ENCODE measurements at regions not wholly inside any gene's neighbourhood (a gene's known extent, or its start where the extent isn't known, plus 50 kb on each side); places are given as distances from the start of the nearest gene placed in this dataset.

GRCh38 chr5:175181331-175181730 is 262.7 kb downstream of the DRD1 start:
- H3K9me3 ChIP-seq = no peaks in the 10 kb centered on the region
- H3K27ac ChIP-seq = no peak overlapping the region
- ATAC-seq (no peak), DNase-seq (no peak)
- 84% methylated on average over 3 of the region's 3 CpGs for WGBS (ENCODE audit: insufficient coverage, low coverage, low lambda C conversion rate, missing lambda C conversion rate)
- no peak overlapping the region for H3K4me3 ChIP-seq
- TF ChIP-seq, protein P1, sequence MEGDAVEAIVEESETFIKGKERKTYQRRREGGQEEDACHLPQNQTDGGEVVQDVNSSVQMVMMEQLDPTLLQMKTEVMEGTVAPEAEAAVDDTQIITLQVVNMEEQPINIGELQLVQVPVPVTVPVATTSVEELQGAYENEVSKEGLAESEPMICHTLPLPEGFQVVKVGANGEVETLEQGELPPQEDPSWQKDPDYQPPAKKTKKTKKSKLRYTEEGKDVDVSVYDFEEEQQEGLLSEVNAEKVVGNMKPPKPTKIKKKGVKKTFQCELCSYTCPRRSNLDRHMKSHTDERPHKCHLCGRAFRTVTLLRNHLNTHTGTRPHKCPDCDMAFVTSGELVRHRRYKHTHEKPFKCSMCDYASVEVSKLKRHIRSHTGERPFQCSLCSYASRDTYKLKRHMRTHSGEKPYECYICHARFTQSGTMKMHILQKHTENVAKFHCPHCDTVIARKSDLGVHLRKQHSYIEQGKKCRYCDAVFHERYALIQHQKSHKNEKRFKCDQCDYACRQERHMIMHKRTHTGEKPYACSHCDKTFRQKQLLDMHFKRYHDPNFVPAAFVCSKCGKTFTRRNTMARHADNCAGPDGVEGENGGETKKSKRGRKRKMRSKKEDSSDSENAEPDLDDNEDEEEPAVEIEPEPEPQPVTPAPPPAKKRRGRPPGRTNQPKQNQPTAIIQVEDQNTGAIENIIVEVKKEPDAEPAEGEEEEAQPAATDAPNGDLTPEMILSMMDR (IDR thresholded peaks at IDR 0.05) = no peak
- TF ChIP-seq POLR2A (IDR thresholded peaks at IDR 0.05) = no peak
- no peaks in the 10 kb centered on the region for H3K4me1 ChIP-seq
- no peaks in the 10 kb centered on the region for H3K27me3 ChIP-seq
- intact Hi-C loops (cut with DNase I) = no loop called here
- no peaks in the 10 kb centered on the region for H3K36me3 ChIP-seq

DNA sequence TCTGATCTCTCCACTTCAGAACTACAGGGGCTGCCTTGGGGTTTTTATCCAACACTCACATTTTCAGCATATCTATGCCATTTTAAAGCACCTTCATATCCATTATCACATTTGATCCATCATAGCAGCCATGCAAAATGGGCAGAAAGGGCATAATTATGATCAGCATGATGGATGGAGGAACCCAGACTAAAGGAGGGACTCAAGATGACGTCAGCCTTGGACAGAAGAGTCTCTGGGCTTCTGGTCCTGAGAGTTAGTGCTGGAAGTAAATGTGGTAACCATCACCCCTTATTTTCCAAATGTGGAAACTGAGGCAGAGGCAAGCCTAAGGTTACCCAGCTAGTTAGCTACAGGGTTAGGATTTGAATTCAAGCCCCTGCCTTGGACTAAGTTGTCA is 273.1 kb downstream of the DRD1 start:
- ATAC-seq = no peak
- Histone ChIP-seq H3K27me3 (no peaks in the 10 kb centered on the region), H3K4me3 (no peak overlapping the region), H3K9me3 (no peaks in the 10 kb centered on the region), H3K36me3 (no peaks in the 10 kb centered on the region), H3K27ac (no peak overlapping the region), H3K4me1 (no peaks in the 10 kb centered on the region)
- DNase-seq = no peak
- TF ChIP-seq, protein P1 (IDR thresholded peaks at IDR 0.05) = no peak
- intact Hi-C loops (cut with DNase I) = no loop called here
- 71% methylated on average over 1 of the region's 1 CpG for WGBS (ENCODE audit: insufficient coverage, low coverage, low lambda C conversion rate, missing lambda C conversion rate)

- ATAC-seq = no peak
- no peak for DNase-seq
- Histone ChIP-seq H3K9me3 (no peaks in the 10 kb centered on the region), H3K27ac (no peak overlapping the region), H3K4me3 (no peak overlapping the region), H3K36me3 (no peaks in the 10 kb centered on the region), H3K4me1 (no peaks in the 10 kb centered on the region), H3K27me3 (no peaks in the 10 kb centered on the region)
- WGBS (ENCODE audit: insufficient coverage, low coverage, low lambda C conversion rate, missing lambda C conversion rate) = 46% methylated on average over 3 of the region's 8 CpGs
- intact Hi-C loops (cut with DNase I) = no loop called here
- no peak for TF ChIP-seq POLR2A (IDR thresholded peaks at IDR 0.05)
- TF ChIP-seq, protein P1 (IDR thresholded peaks at IDR 0.05) = no peak
Measured at GRCh38 chr5:175168882-175169507, 275.0 kb downstream of the DRD1 start.

DNA sequence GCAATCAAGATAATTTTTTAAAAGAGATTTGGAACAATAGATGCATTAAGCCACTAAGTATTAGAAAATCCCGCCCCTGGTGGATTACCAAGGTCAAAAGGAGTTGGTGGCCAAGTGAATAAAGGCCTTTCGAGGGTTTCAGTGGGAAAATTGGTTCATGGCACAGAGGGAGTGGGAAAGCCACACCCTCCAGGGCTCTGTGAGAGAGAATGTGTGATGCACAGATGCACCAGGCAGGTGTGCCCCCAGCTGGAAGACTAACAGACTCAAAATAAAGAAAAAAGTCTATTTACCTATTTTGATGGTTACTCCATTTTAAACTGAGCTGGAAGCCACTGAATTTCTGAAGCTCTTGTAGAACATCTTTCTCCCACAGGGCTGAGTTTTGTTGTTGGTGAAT is 278.0 kb downstream of the DRD1 start:
- no peaks in the 10 kb centered on the region for H3K4me1 ChIP-seq
- ATAC-seq = no peak

More for the DNA sequence above, 278.0 kb downstream of the DRD1 start:
- intact Hi-C loops (cut with DNase I) = no loop called here
- 54% methylated on average over 2 of the region's 2 CpGs for WGBS (ENCODE audit: insufficient coverage, low coverage, low lambda C conversion rate, missing lambda C conversion rate)
- no peak for DNase-seq
- Histone ChIP-seq H3K9me3 (no peaks in the 10 kb centered on the region), H3K4me3 (no peak overlapping the region), H3K27ac (no peak overlapping the region), H3K27me3 (no peaks in the 10 kb centered on the region), H3K36me3 (no peaks in the 10 kb centered on the region)
- no peak for TF ChIP-seq POLR2A (IDR thresholded peaks at IDR 0.05)
- TF ChIP-seq, protein P1 (IDR thresholded peaks at IDR 0.05) = no peak

Measured in right lobe of liver (tissue), 6 donors.